Mesothelial cell of epicardium (in vitro differentiated cells): ENCODE measurements at regions not wholly inside any gene's neighbourhood (a gene's known extent, or its start where the extent isn't known, plus 50 kb on each side); places are given as distances from the start of the nearest gene placed in this dataset.

Experiments used
- DNase-seq, 2 experiments: peaks; one replicate each; pipeline ENCODE4 v3.0.0; 2021; ENCODE audit warnings: low spot score in 2 of 2; ENCODE audit not compliant: unreplicated experiment in 2 of 2
- H3K27ac Mint-ChIP-seq: 2 replicates; pipeline ENCODE4 v1.8.0; 2021; ENCODE audit warnings: mixed read lengths
- H3K27me3 Mint-ChIP-seq: 2 replicates; pipeline ENCODE4 v1.8.0; 2021; ENCODE audit warnings: low read depth, mixed read lengths
- H3K36me3 Mint-ChIP-seq: 2 replicates; pipeline ENCODE4 v1.8.0; 2021; ENCODE audit warnings: mixed read lengths
- H3K4me1 Mint-ChIP-seq: 2 replicates; pipeline ENCODE4 v1.8.0; 2021; ENCODE audit warnings: mixed read lengths
- H3K4me3 Mint-ChIP-seq: 2 replicates; pipeline ENCODE4 v1.8.0; 2021; ENCODE audit warnings: mild to moderate bottlenecking, moderate library complexity, mixed read lengths
- H3K9me3 Mint-ChIP-seq: 2 replicates; pipeline ENCODE4 v1.8.0; 2021; ENCODE audit warnings: mixed read lengths
- CTCF ChIP-seq: fragments of 200-600 bp; sonication (generic); IDR thresholded peaks from one replicate; pipeline ENCODE4 v1.5.0; 2021; ENCODE audit warnings: antibody characterized with exemption; ENCODE audit not compliant: unreplicated experiment

DNA sequence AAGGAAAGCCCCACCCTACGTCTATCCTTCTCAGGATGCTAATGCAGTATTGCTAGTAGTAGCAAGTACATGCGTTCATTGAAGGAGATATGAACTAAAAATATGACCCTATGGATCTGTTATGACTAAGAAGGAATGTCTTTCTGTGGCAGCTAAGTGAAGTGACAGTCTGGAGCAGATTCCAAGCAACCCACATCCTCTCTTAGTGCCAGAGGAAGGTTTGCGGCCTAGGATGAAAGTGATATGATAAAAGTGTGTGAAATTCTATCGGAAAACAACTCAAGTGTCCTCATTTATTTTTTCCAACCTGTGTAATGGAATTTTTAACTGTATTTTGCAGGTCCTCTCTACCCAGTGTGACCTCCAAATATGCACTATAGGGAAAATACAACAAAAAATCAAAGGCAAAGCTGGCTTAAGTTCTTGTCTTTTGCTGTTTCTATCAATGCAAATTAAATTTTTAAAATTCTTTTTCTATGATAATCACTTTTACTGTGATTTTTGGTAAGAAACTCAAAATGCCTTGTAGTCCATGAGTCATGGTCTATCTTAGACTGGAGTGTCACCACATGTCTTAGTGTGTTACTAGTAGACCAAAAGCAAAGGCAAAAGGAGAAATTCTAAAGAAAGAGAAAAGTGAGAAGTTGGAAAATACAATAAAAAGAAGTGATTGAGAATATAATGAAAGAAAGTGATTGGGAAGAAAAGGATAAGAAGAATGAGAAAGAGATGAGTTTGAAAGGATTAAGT is 161.2 kb upstream of the TMCO5A start:
- DNase-seq: no peak
- Mint-ChIP-seq H3K36me3 (no peaks in the 10 kb centered on the region), H3K27ac (no peak overlapping the region), H3K9me3 (peaks cover 11% of the 10 kb centered on the region), H3K27me3 (no peaks in the 10 kb centered on the region), H3K4me3 (no peak overlapping the region), H3K4me1 (peaks cover 3% of the 10 kb centered on the region)
- no peak for TF ChIP-seq CTCF

DNA sequence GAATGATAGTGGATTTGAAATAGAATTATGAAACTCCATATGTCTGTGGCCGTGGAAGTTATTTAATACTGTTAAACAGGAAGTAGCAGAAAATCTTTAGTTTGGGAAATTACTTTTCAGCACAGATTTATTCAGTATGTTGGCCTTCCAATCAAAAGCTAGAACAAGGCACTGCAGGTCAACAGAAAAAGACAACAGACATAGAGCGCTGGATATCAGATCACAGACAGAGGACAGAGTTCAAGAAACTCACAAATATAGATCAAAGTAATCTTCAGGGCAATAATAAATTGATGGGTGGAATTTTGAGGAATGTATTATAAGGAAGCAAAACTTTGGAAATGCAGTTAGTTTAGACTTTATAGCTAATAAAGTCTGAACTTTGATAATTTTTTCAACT is 159.5 kb upstream of the TMCO5A start:
- no peak for TF ChIP-seq CTCF
- Mint-ChIP-seq H3K27ac (no peak overlapping the region), H3K27me3 (no peaks in the 10 kb centered on the region), H3K9me3 (peaks cover 14% of the 10 kb centered on the region), H3K4me1 (peaks cover 3% of the 10 kb centered on the region), H3K36me3 (no peaks in the 10 kb centered on the region), H3K4me3 (no peak overlapping the region)
- DNase-seq: no peak

GRCh38 chr15:37777006-37777405 is 157.4 kb upstream of the TMCO5A start:
- no peak overlapping the region for H3K4me3 Mint-ChIP-seq
- no peaks in the 10 kb centered on the region for H3K27me3 Mint-ChIP-seq
- H3K27ac Mint-ChIP-seq: no peak overlapping the region
- no peaks in the 10 kb centered on the region for H3K36me3 Mint-ChIP-seq
- DNase-seq: no peak
- peaks cover 14% of the 10 kb centered on the region for H3K9me3 Mint-ChIP-seq
- peaks cover 3% of the 10 kb centered on the region for H3K4me1 Mint-ChIP-seq
- TF ChIP-seq CTCF: no peak

GRCh38 chr15:37783290-37783689 is 151.2 kb upstream of the TMCO5A start:
- DNase-seq: no peak
- Mint-ChIP-seq H3K36me3 (no peaks in the 10 kb centered on the region), H3K4me1 (no peaks in the 10 kb centered on the region), H3K27ac (no peak overlapping the region), H3K27me3 (no peaks in the 10 kb centered on the region), H3K9me3 (peaks cover 3% of the 10 kb centered on the region), H3K4me3 (no peak overlapping the region)
- no peak for TF ChIP-seq CTCF

GRCh38 chr15:37788330-37788729 is 146.1 kb upstream of the TMCO5A start:
- H3K27me3 Mint-ChIP-seq: no peaks in the 10 kb centered on the region
- H3K36me3 Mint-ChIP-seq: no peaks in the 10 kb centered on the region
- no peak for TF ChIP-seq CTCF
- DNase-seq: no peak
- H3K9me3 Mint-ChIP-seq: no peaks in the 10 kb centered on the region
- no peak overlapping the region for H3K27ac Mint-ChIP-seq
- no peak overlapping the region for H3K4me3 Mint-ChIP-seq
- H3K4me1 Mint-ChIP-seq: no peaks in the 10 kb centered on the region
